GM23248 (cell line): ENCODE measurements at regions not wholly inside any gene's neighbourhood (a gene's known extent, or its start where the extent isn't known, plus 50 kb on each side); places are given as distances from the start of the nearest gene placed in this dataset.
A peak's percentile ranks its signal among the peaks of the same experiment; 100 is the strongest.

ENCODE experiments used
- DNase-seq: peaks from one replicate; pipeline ENCODE4 v3.0.0-alpha.2; 2015
- H2AFZ ChIP-seq: fragments of 200-600 bp; sonication (generic); 2 replicates; pipeline ENCODE4 v1.6.1; 2016; ENCODE audit warnings: antibody characterized with exemption
- H3F3A ChIP-seq: fragments of 200-600 bp; sonication (generic); 2 replicates; pipeline ENCODE4 v1.6.1; 2016; ENCODE audit warnings: mild to moderate bottlenecking, antibody characterized with exemption, mixed run types; ENCODE audit not compliant: insufficient read depth
- H3K27ac ChIP-seq: fragments of 200-600 bp; sonication (generic); 2 replicates; pipeline ENCODE4 v1.5.1; 2016; ENCODE audit warnings: mild to moderate bottlenecking
- H3K27me3 ChIP-seq: fragments of 200-600 bp; sonication (generic); replicated peaks from 2 replicates; pipeline ENCODE4 v1.6.1; 2016; ENCODE audit warnings: mild to moderate bottlenecking; ENCODE audit not compliant: insufficient read depth
- H3K36me3 ChIP-seq: fragments of 200-600 bp; sonication (generic); 2 replicates; pipeline ENCODE4 v1.6.1; 2016; ENCODE audit warnings: low read depth, mild to moderate bottlenecking
- H3K4me1 ChIP-seq: fragments of 200-600 bp; sonication (generic); 2 replicates; pipeline ENCODE4 v1.6.1; 2016; ENCODE audit warnings: mild to moderate bottlenecking; ENCODE audit not compliant: insufficient read depth
- H3K4me2 ChIP-seq: fragments of 200-600 bp; sonication (generic); one replicate; pipeline ENCODE4 v1.6.1; 2016; ENCODE audit warnings: mild to moderate bottlenecking; ENCODE audit not compliant: unreplicated experiment
- H3K4me3 ChIP-seq: fragments of 200-600 bp; sonication (generic); 2 replicates; pipeline ENCODE4 v1.5.1; 2016; ENCODE audit warnings: mild to moderate bottlenecking
- H3K79me2 ChIP-seq: fragments of 200-600 bp; sonication (generic); 2 replicates; pipeline ENCODE4 v1.6.1; 2016; ENCODE audit warnings: mild to moderate bottlenecking; ENCODE audit not compliant: insufficient read depth
- H3K9ac ChIP-seq: fragments of 200-600 bp; sonication (generic); 2 replicates; pipeline ENCODE4 v1.6.1; 2016; ENCODE audit warnings: mild to moderate bottlenecking
- H3K9me2 ChIP-seq: fragments of 200-600 bp; sonication (generic); 2 replicates; pipeline ENCODE4 v1.6.1; 2016; ENCODE audit warnings: mixed run types, mild to moderate bottlenecking, moderate library complexity; ENCODE audit not compliant: insufficient read depth
- H3K9me3 ChIP-seq: fragments of 200-600 bp; sonication (generic); one replicate; pipeline ENCODE4 v1.6.1; 2017; ENCODE audit warnings: low read depth
- H4K20me1 ChIP-seq: fragments of 200-600 bp; sonication (generic); 2 replicates; pipeline ENCODE4 v1.6.0; 2016; ENCODE audit not compliant: insufficient read depth
- EZH2 ChIP-seq: fragments of 200-600 bp; sonication (generic); IDR thresholded peaks from 2 replicates; pipeline ENCODE4 v1.6.1; 2018; ENCODE audit warnings: antibody characterized with exemption, mild to moderate bottlenecking; ENCODE audit not compliant: insufficient read depth, poor library complexity, severe bottlenecking
- EZH2phosphoT487 ChIP-seq: fragments of 200-600 bp; sonication (generic); IDR thresholded peaks from 2 replicates; pipeline ENCODE4 v1.6.1; 2018; ENCODE audit warnings: antibody characterized with exemption, moderate library complexity, mild to moderate bottlenecking, low read depth; ENCODE audit not compliant: insufficient read depth
- WGBS, 2 experiments: methylation state at CpG; one replicate each; pipeline ENCODE4 v1.1.6; 2015 to 2017; ENCODE audit warnings: low lambda C conversion rate in 2 of 2, low coverage in 1 of 2; ENCODE audit errors: missing lambda C conversion rate in 2 of 2; 5-methylcytosine and 5-hydroxymethylcytosine counted together
- in situ Hi-C: fragments of 300-500 bp; cut with MboI; formaldehyde crosslinking; loops from 2 replicates; pipeline ENCODE4 v1.15.0; 2020

DNA sequence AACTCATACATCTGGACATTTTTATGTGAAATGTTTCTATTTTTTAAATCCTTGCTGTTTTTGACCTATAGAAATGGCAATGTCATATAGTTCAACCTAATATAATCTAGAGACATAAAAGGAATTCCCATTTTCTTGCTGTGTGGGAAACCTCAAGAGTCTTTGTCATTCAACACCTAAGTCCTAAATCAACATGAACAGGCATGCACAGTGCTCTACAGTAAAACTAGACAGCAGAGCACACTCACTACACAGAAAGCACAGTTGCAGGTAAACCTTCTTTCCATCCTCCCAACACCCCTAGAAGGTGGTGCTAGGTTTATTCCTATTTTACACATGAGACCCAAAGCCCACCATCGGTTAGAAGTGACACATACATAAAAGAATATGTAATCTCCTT lies 79.1 kb upstream of the C1QTNF7 start:
- Histone ChIP-seq H3K4me2 (no peak overlapping the region), H3K27ac (no peak overlapping the region), H4K20me1 (no peaks in the 10 kb centered on the region), H3K9ac (no peak overlapping the region), H3K36me3 (no peaks in the 10 kb centered on the region), H2AFZ (no peak overlapping the region), H3K27me3 (peaks cover 89% of the 10 kb centered on the region), H3K9me3 (no peaks in the 10 kb centered on the region), H3K4me1 (0 out of 2 replicates have a peak, but pooled peaks cover 4% of the 10 kb centered on the region), H3K79me2 (no peaks in the 10 kb centered on the region), H3F3A (0 out of 2 replicates have a peak, but pooled peaks cover 9% of the 10 kb centered on the region), H3K4me3 (no peak overlapping the region), H3K9me2 (no peaks in the 10 kb centered on the region)
- TF ChIP-seq EZH2phosphoT487, result no peak
- TF ChIP-seq EZH2, result no peak
- DNase-seq, result no peak
- 22 to 27% methylated on average over 1 of the region's 1 CpG for whole genome bisulfite sequencing, 2 experiments
- in situ Hi-C loops, result no loop called here

- Histone ChIP-seq H3K4me2 (no peak overlapping the region), H3K9me2 (no peaks in the 10 kb centered on the region), H3K9ac (no peak overlapping the region), H3F3A (0 out of 2 replicates have a peak, but pooled peaks cover 6% of the 10 kb centered on the region), H3K36me3 (no peaks in the 10 kb centered on the region), H3K27me3 (peaks cover 91% of the 10 kb centered on the region), H3K4me3 (no peak overlapping the region), H3K4me1 (no peaks in the 10 kb centered on the region), H3K79me2 (no peaks in the 10 kb centered on the region), H3K27ac (no peak overlapping the region), H2AFZ (no peak overlapping the region), H3K9me3 (no peaks in the 10 kb centered on the region), H4K20me1 (no peaks in the 10 kb centered on the region)
- TF ChIP-seq EZH2, result no peak
- no peak for TF ChIP-seq EZH2phosphoT487
- in situ Hi-C loops, result no loop called here
- no peak for DNase-seq
- 15 to 19% methylated on average over 3 of the region's 3 CpGs for WGBS, 2 experiments
Observed at GRCh38 chr4:15349531-15349935, 78.3 kb upstream of the C1QTNF7 start.

GRCh38 chr4:15349965-15350364 lies 77.9 kb upstream of the C1QTNF7 start:
- H3K9ac ChIP-seq, result no peak overlapping the region
- H3K27me3 ChIP-seq, result peaks cover 89% of the 10 kb centered on the region
- H3K9me3 ChIP-seq, result no peaks in the 10 kb centered on the region
- H2AFZ ChIP-seq, result no peak overlapping the region
- H3K9me2 ChIP-seq, result no peaks in the 10 kb centered on the region
- no peaks in the 10 kb centered on the region for H3K79me2 ChIP-seq
- 92% methylated on average over 1 of the region's 1 CpG; no CpG with 5 or more reads in 1 of the 2 experiments for WGBS, 2 experiments
- DNase-seq, result no peak
- H3F3A ChIP-seq, result 0 out of 2 replicates have a peak, but pooled peaks cover 6% of the 10 kb centered on the region
- no peak overlapping the region for H3K27ac ChIP-seq
- H3K4me2 ChIP-seq, result no peak overlapping the region
- no peaks in the 10 kb centered on the region for H4K20me1 ChIP-seq
- in situ Hi-C loops, result no loop called here
- no peaks in the 10 kb centered on the region for H3K4me1 ChIP-seq
- no peaks in the 10 kb centered on the region for H3K36me3 ChIP-seq
- TF ChIP-seq EZH2phosphoT487, result no peak
- TF ChIP-seq EZH2, result no peak
- H3K4me3 ChIP-seq, result no peak overlapping the region

- H3K9me2 ChIP-seq, result no peaks in the 10 kb centered on the region
- no peaks in the 10 kb centered on the region for H4K20me1 ChIP-seq
- H3K9ac ChIP-seq, result no peak overlapping the region
- H3K36me3 ChIP-seq, result no peaks in the 10 kb centered on the region
- no peak overlapping the region for H2AFZ ChIP-seq
- no peaks in the 10 kb centered on the region for H3K79me2 ChIP-seq
- H3K27me3 ChIP-seq, result peaks cover 68% of the 10 kb centered on the region
- H3K9me3 ChIP-seq, result no peaks in the 10 kb centered on the region
- DNase-seq, result peak; percentile 46
- 0 out of 2 replicates have a peak, but pooled peaks cover 6% of the 10 kb centered on the region for H3F3A ChIP-seq
- H3K4me1 ChIP-seq, result no peaks in the 10 kb centered on the region
- WGBS, 2 experiments, result 8 to 11% methylated on average over 2 of the region's 2 CpGs
- TF ChIP-seq EZH2 (no peak), EZH2phosphoT487 (no peak)
- H3K4me2 ChIP-seq, result no peak overlapping the region
- no peak overlapping the region for H3K4me3 ChIP-seq
- in situ Hi-C loops, result no loop called here
- H3K27ac ChIP-seq, result no peak overlapping the region
Observed at GRCh38 chr4:15352524-15352923, 75.3 kb upstream of the C1QTNF7 start.

- TF ChIP-seq EZH2, result no peak
- Histone ChIP-seq H3K9me2 (no peaks in the 10 kb centered on the region), H3K9ac (no peak overlapping the region), H3F3A (0 out of 2 replicates have a peak, but pooled peaks cover 6% of the 10 kb centered on the region), H3K4me1 (no peaks in the 10 kb centered on the region), H3K27me3 (peaks cover 61% of the 10 kb centered on the region), H3K9me3 (no peaks in the 10 kb centered on the region), H3K4me3 (no peak overlapping the region), H3K36me3 (no peaks in the 10 kb centered on the region), H3K27ac (no peak overlapping the region), H2AFZ (no peak overlapping the region), H3K4me2 (no peak overlapping the region), H4K20me1 (no peaks in the 10 kb centered on the region), H3K79me2 (no peaks in the 10 kb centered on the region)
- no peak for DNase-seq
- WGBS, 2 experiments, result 9 to 14% methylated on average over 3 of the region's 3 CpGs
- in situ Hi-C loops, result no loop called here
Observed at GRCh38 chr4:15353207-15353606, 74.6 kb upstream of the C1QTNF7 start.
